ENCODE measurements at regions not wholly inside any gene's neighbourhood (a gene's known extent, or its start where the extent isn't known, plus 50 kb on each side); places are given as distances from the start of the nearest gene placed in this dataset.

DNA sequence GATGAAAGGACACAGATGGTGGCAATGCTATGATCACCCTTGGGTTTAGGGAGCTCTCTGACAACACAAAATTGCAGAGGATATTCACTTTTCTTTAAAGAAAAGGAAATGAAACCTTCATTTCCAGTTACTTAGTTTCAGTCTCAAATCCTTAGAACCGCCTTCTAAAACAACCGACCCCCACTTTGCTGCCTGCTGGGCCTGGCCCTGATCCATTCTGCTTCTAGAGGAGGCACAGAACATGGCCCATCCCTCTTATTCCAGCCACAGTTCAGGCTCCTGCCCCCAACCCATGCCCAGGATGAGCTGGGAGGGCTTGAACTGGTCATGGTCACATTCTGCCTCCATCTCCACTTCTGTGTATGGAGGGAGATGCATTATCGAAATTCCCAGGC, 311.6 kb downstream of the EN1 start (continued):
- TF ChIP-seq, protein P1, sequence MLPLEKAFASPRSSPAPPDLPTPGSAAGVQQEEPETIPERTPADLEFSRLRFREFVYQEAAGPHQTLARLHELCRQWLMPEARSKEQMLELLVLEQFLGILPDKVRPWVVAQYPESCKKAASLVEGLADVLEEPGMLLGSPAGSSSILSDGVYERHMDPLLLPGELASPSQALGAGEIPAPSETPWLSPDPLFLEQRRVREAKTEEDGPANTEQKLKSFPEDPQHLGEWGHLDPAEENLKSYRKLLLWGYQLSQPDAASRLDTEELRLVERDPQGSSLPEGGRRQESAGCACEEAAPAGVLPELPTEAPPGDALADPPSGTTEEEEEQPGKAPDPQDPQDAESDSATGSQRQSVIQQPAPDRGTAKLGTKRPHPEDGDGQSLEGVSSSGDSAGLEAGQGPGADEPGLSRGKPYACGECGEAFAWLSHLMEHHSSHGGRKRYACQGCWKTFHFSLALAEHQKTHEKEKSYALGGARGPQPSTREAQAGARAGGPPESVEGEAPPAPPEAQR (CRISPR knock-in tag; IDR thresholded peaks at IDR 0.05): no peak
- TF ChIP-seq, protein P2, sequence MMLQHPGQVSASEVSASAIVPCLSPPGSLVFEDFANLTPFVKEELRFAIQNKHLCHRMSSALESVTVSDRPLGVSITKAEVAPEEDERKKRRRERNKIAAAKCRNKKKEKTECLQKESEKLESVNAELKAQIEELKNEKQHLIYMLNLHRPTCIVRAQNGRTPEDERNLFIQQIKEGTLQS (CRISPR knock-in tag; conservative IDR thresholded peaks at IDR 0.05): no peak
- no peak for TF ChIP-seq TP53 (CRISPR knock-in tag; IDR thresholded peaks at IDR 0.05)

DNA sequence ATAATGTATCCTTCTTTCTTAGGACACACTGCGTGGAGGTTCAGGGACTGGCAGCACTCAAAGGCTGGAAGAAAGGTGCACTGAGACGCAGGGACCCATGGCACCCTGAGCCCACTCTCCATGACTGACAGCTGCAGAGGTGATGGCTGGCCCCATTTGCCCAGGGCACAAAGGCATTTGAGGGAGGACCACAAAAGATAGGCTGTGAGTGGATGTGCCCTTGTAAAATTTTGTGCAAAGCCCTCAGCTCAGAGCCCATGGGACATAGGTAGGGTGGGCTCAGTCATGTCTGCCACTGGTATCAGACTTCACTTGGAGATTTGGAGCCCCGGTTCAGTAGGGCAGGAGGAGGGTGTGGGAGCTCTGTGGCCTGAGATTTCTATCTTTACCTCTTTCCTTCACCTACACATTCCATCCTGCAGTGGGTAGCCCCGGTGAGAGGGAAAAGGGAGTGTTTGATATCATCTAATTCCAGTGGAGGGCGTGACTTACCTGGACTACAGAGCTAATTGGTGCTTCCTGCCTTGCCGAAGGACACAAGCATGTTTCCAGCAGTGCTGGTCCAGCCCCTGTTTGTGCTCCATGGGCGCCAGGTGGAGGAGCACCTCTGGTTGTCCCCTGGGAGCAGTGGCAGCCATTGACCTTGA, 312.2 kb downstream of the EN1 start:
- H3K4me1 Mint-ChIP-seq: peaks cover 26% of the 10 kb centered on the region
- no peaks in the 10 kb centered on the region for H3K36me3 Mint-ChIP-seq
- H3K4me3 Mint-ChIP-seq: no peak overlapping the region
- H3K27me3 Mint-ChIP-seq (ENCODE audit: low read depth): no peaks in the 10 kb centered on the region
- H3K9me3 Mint-ChIP-seq: peaks cover 3% of the 10 kb centered on the region; the same call in 1 of the 2 replicates
- ATAC-seq (peak; percentile 64), DNase-seq (ENCODE audit: low spot score) (no peak)
- TF ChIP-seq, protein P2 (CRISPR knock-in tag; conservative IDR thresholded peaks at IDR 0.05): no peak
- TF ChIP-seq CREB1 (CRISPR knock-in tag; IDR thresholded peaks at IDR 0.05) (no peak), ATF1 (CRISPR knock-in tag; IDR thresholded peaks at IDR 0.05) (no peak), IRF2 (CRISPR knock-in tag; IDR thresholded peaks at IDR 0.05; ENCODE audit: borderline replicate concordance, low read depth) (no peak), MXD4 (CRISPR knock-in tag; IDR thresholded peaks at IDR 0.05; ENCODE audit: borderline replicate concordance) (no peak), JUN (CRISPR knock-in tag; IDR thresholded peaks at IDR 0.05) (no peak), NFE2L1 (CRISPR knock-in tag; IDR thresholded peaks at IDR 0.05) (no peak)
- ChIA-PET POLR2A (no interaction called here), CTCF (interaction anchor here (0.6 to 1.2 kb wide), 3 partner anchors 27 to 320 kb away, joined by 3 to 4 read pairs (median 3); no protein-coding TSS in a partner anchor)
- no peak overlapping the region for H3K27ac Mint-ChIP-seq

DNA sequence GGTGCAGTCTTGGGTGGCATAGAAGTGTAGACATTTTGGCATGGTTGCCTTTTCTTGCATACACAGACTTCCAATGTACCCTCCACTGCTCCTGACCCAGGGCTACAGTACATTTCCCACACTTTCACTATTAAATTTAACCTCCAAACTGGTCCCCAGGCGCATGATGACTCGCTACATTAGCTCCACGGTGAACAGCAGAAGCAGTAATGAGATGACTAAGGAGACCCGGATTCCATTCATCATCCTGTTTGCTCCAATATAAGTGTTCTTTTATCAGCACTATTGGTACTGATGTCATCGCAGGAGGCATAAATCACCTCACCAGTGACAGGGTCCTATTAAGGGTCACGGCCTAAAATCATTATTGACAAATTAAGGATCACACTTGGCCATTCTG, 316.5 kb downstream of the EN1 start:
- Mint-ChIP-seq H3K27ac (no peak overlapping the region; the same call in 1 of the 2 replicates), H3K36me3 (peaks cover 2% of the 10 kb centered on the region; the same call in 1 of the 2 replicates), H3K4me3 (no peak overlapping the region), H3K9me3 (peaks cover 13% of the 10 kb centered on the region), H3K4me1 (peaks cover 46% of the 10 kb centered on the region), H3K27me3 (ENCODE audit: low read depth) (peaks cover 13% of the 10 kb centered on the region)
- ChIA-PET POLR2A (no interaction called here), CTCF (interaction anchor here (1.2 to 1.8 kb wide), 2 partner anchors 9 to 325 kb away, joined by 3 to 4 read pairs; no protein-coding TSS in a partner anchor)
- DNase-seq (ENCODE audit: low spot score) (no peak), ATAC-seq (no peak)
- TF ChIP-seq ZNF232 (CRISPR knock-in tag; IDR thresholded peaks at IDR 0.05) (no peak), ZNF423 (CRISPR knock-in tag; IDR thresholded peaks at IDR 0.05) (no peak), ZNF416 (CRISPR knock-in tag; IDR thresholded peaks at IDR 0.05) (no peak), ZNF219 (CRISPR knock-in tag; IDR thresholded peaks at IDR 0.05; ENCODE audit: borderline replicate concordance) (no peak), ZNF121 (CRISPR knock-in tag; IDR thresholded peaks at IDR 0.05) (no peak)
- TF ChIP-seq, protein P3, sequence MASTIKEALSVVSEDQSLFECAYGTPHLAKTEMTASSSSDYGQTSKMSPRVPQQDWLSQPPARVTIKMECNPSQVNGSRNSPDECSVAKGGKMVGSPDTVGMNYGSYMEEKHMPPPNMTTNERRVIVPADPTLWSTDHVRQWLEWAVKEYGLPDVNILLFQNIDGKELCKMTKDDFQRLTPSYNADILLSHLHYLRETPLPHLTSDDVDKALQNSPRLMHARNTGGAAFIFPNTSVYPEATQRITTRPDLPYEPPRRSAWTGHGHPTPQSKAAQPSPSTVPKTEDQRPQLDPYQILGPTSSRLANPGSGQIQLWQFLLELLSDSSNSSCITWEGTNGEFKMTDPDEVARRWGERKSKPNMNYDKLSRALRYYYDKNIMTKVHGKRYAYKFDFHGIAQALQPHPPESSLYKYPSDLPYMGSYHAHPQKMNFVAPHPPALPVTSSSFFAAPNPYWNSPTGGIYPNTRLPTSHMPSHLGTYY (CRISPR knock-in tag; IDR thresholded peaks at IDR 0.05): no peak
- TF ChIP-seq, protein P2 (CRISPR knock-in tag; conservative IDR thresholded peaks at IDR 0.05): no peak
- TF ChIP-seq, protein P4, sequence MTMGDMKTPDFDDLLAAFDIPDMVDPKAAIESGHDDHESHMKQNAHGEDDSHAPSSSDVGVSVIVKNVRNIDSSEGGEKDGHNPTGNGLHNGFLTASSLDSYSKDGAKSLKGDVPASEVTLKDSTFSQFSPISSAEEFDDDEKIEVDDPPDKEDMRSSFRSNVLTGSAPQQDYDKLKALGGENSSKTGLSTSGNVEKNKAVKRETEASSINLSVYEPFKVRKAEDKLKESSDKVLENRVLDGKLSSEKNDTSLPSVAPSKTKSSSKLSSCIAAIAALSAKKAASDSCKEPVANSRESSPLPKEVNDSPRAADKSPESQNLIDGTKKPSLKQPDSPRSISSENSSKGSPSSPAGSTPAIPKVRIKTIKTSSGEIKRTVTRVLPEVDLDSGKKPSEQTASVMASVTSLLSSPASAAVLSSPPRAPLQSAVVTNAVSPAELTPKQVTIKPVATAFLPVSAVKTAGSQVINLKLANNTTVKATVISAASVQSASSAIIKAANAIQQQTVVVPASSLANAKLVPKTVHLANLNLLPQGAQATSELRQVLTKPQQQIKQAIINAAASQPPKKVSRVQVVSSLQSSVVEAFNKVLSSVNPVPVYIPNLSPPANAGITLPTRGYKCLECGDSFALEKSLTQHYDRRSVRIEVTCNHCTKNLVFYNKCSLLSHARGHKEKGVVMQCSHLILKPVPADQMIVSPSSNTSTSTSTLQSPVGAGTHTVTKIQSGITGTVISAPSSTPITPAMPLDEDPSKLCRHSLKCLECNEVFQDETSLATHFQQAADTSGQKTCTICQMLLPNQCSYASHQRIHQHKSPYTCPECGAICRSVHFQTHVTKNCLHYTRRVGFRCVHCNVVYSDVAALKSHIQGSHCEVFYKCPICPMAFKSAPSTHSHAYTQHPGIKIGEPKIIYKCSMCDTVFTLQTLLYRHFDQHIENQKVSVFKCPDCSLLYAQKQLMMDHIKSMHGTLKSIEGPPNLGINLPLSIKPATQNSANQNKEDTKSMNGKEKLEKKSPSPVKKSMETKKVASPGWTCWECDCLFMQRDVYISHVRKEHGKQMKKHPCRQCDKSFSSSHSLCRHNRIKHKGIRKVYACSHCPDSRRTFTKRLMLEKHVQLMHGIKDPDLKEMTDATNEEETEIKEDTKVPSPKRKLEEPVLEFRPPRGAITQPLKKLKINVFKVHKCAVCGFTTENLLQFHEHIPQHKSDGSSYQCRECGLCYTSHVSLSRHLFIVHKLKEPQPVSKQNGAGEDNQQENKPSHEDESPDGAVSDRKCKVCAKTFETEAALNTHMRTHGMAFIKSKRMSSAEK (CRISPR knock-in tag; IDR thresholded peaks at IDR 0.05; ENCODE audit: borderline replicate concordance): no peak
- TF ChIP-seq, protein P5, sequence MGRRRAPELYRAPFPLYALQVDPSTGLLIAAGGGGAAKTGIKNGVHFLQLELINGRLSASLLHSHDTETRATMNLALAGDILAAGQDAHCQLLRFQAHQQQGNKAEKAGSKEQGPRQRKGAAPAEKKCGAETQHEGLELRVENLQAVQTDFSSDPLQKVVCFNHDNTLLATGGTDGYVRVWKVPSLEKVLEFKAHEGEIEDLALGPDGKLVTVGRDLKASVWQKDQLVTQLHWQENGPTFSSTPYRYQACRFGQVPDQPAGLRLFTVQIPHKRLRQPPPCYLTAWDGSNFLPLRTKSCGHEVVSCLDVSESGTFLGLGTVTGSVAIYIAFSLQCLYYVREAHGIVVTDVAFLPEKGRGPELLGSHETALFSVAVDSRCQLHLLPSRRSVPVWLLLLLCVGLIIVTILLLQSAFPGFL (CRISPR knock-in tag; IDR thresholded peaks at IDR 0.05; ENCODE audit: borderline replicate concordance): no peak

Data from WTC11 (cell line).